GM21825 (cell line): ENCODE measurements at regions not wholly inside any gene's neighbourhood (a gene's known extent, or its start where the extent isn't known, plus 50 kb on each side); places are given as distances from the start of the nearest gene placed in this dataset.

Experiments
- ATAC-seq: cut with Tn5 transposase; IDR thresholded peaks from one replicate; pipeline ENCODE4 v1.9.1; 2021; ENCODE audit warnings: mild to moderate bottlenecking, moderate library complexity; ENCODE audit not compliant: unreplicated experiment

DNA sequence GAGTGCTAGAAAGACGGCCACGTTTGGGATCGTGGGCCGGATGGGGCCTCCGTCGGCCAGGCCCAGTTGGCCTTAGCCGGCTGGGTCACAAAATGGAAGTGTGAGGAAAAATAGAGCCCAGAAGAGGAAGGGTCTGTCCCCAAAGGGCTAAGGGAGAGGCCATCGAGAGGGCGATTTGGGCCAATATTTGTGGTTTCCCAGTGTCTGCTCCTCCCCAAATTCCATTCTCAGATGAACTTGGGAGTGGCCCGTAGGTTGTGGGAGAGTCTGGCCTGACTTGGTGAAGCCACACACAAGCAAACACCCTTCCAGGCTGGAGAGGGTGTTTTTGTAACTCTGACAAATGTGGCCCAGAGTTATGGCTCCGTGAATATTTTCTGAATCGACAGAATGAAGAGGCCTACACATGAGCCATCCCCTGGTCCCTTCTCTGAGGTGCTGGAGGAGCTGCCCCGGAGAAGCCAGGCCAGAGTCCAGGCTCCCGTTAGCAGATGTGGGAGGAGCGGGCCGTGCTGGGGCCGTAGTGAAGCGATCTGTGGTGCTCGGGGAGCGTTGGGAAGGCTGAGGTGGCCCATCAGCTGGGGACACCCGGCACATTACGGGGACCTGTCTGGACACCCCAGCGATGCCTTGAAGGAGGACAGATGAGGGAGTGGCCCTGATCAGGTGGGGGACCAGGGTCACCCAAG, 73.5 kb upstream of the PPARA start:
- ATAC-seq, result no peak

DNA sequence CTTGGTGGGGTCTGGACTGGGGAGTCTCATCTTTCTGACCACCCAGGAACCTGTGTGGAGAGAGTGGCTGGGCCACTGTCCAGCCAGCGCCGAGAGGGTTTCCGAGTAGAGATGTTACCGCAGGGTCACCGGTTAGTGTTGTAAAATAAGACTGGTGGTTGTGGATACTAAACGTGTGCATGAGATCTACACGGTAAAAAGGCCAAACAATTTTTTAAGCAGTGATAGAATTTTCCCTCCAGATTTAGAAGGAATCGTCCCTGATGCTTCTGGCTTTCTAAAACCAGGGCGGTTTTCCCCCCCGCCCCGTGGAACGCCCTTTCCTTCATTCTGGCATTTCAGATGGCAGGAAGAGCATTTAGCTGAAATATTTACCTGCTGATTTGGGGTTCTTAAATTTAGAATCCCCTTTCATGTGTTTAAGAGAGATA, 72.6 kb upstream of the PPARA start:
- no peak for ATAC-seq

DNA sequence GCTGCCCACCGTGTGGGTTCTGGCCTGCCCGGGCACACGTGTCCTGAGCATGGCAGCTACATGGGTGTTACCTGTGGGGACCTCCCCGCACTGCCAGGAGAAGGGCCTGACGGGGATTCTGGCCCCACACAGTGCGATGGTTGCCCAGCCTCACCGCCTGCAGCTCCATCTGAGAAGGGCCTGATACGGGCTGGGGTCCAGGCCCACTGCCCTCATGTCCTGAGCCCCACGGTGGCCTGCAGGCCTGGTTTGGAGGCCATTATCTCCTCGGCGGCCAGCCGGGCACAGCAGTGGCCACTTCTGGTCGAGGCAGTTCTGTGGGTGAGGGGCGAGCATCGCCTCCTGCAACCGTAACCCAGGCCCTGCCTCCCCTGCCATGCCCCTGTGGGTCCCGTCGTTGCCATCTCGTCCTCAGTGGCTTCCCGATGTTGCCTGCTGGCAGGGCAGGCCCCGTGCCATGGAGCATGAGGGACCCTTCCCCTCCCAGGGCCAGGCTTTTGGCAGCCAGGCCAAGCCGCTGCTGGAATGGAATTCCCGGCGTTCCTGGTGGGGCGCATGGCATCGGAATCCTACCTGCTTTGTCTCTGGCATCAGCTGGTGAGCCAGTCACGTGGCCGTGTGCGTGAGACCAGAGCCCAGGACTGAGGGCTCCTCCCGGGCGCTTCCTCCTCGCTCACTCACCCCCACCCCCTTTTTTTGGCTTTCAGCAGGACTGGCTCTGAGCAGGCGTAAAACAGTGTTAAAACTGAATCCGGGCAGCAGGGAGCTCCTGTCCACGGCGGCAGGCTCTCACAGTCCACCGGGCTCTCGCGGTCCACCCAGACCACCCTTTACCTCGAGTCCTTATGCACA, 71.9 kb upstream of the PPARA start:
- ATAC-seq, result no peak

DNA sequence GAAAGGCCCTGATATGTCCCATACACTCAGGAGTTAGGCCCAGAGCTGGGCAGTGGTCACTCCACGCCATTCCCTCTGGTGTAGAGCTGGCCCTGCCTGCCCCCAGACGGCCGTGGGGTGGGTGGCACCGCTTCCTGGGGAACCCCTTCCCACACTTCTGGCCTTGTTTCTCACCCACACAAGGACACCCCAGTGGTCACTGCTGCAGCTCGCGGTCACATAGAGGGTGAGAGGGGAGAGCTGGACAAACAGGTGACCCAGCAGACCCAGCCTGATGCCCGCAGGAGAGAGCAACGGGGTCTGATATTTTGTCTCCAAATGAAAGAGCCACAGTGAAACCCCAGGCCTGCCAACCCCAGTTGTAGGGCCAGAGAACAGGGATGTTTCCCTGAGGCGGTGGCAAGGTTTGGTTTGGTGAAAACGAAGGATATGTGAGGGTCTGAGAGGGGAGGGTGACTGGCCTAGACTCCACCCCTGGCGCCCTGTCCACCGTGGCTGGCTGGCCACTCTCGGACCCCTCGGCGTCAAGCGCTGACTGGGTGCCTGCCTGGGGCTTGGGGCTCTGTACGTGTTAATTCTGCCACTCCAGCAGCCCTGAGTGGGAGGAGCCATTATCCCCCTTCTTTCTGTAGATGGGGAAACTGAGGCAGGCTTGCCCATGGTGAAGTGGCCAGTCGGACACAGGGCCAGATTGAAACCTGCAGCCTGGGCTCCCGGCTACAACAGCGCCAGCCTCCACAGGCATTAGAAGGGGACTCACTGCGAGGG, 71.0 kb upstream of the PPARA start:
- no peak for ATAC-seq

DNA sequence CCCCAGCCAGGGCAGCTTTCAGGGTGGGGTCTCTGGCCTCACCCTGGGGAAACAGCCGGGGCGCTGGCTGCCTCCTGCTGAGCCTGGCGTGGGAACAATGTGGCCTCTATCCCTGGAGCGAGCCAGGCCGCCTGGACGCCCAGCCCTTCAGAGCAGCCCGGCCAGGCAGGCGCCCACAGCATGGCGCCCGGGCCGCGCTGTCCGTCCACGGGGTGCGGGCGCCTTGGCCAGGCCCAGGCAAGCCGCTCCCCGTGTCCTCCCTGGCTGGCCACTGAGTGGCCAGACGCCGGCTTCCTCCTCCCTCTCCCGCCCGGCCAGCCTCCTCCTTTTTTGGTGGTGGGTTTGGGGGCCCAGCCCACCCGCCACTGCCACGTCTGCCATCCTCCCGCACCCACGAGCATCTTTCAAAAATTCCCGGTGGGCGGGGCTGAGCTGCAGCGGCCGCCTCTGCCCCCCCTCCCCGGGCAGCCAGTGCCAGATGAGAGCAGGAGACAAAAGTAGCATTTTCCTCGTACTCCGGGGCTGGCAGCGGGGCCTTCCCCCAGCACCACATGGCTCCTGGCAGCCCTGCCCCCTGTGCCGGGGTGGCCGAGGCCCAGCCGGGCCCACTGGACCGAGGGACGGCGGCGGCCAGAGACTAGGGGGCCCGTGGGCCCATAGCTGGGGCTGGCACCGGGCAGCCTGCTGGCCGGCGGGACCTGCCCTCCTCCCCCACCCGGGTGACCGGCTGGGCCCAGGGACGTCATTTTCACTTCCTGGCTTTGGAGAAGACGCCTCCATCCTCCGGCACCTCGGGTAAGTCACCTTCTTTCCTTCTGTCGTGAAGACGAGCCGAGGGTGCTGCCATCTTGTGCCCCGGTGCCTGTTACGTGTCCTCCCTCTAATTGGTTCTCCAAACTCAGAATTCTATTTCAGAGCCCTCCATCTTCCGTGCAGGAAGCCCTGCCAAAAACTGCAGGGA, 70.2 kb upstream of the PPARA start:
- ATAC-seq, result no peak

DNA sequence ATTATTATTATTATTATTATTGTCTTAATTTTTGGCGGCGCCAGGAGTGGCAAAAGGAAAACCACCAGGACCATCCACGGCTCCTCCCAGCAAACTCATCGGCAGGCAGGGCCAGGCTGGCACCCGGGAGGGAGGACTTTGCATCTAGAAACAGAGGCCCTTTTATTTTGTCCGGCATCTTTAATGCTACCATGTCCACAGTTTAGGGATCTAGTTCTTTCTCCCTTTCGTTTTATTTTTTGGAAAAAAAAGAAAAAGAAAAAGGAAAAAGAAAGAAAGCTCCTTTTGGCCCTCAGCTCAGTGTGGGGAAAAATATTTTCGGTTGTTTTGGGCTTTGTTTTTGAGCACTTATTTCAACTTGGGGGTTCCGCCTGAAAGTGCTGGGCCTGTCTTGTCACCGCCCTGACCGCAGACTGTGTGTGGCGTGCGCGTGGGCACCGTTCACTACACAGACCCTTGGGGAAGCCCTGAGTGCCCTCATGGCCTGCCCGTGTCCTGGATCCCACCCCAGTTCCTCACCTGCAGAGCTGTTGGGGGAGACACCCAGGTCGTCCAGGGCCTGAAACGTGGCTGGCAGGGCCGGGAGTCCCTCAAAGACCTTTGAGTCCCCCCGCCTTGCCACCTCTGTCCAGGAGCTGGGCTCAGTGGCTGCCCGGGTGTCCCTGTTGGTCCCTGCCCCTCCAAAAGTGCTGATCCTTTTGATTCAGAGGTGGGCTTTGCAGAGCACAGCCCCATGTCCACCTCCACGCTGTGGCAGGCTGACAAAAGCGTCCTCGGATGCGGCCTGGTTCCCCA, 69.1 kb upstream of the PPARA start:
- no peak for ATAC-seq

DNA sequence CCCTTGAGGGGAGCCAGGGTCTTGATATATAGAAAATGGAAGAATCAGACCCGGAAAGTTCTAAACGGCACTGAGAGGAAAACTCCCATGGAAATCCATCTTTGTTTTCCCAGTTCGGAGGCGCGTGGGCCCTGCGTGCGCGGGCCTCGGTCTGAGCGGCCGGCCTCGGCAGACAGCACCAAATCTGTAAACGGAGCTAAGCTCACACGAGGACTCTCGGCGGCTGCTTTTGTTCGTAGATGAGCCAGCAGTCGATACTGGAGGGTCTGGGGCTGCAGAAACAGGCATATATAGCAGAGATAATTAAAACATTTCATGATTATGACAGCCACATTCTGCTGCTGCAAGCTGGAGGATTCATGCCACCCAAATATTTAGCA, 68.5 kb upstream of the PPARA start:
- ATAC-seq, result no peak

DNA sequence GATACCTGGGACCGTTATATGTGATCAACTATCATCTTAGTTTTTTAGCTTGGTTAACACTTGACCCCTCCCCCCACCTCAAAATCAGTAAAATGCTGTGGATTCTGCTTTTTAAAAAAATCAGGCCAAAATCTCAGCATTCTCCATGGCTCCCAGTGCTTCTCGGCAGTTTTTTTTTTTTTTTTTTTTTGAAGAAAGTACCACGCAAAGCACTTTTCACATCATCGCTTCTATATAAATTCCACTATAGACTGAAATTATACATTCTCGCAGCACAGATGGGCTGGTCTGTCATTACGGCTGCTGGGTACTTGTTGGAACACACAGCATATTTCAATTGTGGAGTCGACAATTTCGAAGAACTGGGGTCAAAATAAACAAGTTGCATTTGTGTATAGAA, 67.7 kb upstream of the PPARA start:
- no peak for ATAC-seq

DNA sequence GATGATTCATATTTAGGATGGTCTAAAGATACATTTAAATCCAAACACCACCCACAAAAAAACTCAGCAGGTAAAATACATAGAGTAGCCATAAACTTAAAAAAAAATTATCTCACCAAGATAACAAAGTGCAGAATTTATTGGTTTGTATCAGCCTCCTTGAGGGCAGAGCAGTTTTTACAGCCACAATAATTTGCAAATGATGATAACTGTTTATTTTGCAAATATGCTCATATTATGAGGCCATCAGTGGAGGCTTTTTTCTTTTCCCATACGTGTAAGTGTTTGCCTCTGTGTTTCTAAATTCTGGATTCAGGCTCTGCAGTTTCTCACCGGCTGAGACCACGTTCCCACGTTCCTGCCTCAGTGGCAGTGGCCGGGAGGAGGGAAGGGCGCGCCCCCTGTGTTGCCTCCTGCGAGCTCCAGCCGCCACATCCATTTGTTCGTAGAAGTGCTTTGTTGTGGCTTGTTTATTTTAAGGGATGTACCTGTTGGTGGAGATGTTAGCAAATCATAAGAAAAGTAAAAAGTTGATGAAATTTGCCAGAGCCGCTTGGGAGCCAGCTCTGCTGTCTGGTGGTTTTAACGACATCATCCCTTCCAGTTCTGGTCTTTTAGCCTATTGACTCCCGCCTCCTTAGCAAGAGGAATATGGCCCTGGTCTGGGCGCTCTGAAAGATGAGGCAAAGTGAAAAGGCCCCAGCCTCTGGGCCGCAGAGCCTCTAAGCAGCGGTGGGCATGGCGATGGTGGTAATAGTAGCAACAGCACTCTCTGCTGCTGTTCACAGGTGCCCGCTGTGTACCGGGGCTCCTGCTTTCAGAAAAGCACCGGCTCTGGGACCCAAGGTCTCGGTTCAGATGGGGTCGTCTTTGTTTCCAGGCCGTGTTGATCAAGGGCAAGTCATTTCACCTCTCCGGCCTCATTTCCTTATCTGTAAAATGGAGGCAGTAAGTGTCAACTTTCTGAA, 66.7 kb upstream of the PPARA start:
- ATAC-seq, result no peak

DNA sequence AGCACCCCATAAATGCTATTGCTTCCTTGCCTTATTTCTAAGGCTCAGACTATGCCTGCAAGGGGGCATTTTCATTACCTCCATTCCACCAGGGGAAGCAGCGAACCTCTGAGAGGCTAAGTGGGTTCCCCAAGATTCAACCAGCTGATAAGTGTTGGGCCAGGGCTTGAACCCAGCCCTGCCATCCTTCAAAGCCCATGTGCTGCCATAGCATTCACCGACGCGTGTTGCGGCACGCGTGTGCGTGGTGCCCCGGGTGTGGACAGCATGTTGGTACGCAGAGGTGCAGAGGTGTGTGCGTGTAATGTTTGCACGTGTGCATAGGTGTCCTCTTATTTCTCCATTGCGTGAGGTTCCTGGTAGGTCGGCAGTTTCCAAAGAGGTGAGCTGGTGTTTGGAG, 66.0 kb upstream of the PPARA start:
- ATAC-seq, result no peak

DNA sequence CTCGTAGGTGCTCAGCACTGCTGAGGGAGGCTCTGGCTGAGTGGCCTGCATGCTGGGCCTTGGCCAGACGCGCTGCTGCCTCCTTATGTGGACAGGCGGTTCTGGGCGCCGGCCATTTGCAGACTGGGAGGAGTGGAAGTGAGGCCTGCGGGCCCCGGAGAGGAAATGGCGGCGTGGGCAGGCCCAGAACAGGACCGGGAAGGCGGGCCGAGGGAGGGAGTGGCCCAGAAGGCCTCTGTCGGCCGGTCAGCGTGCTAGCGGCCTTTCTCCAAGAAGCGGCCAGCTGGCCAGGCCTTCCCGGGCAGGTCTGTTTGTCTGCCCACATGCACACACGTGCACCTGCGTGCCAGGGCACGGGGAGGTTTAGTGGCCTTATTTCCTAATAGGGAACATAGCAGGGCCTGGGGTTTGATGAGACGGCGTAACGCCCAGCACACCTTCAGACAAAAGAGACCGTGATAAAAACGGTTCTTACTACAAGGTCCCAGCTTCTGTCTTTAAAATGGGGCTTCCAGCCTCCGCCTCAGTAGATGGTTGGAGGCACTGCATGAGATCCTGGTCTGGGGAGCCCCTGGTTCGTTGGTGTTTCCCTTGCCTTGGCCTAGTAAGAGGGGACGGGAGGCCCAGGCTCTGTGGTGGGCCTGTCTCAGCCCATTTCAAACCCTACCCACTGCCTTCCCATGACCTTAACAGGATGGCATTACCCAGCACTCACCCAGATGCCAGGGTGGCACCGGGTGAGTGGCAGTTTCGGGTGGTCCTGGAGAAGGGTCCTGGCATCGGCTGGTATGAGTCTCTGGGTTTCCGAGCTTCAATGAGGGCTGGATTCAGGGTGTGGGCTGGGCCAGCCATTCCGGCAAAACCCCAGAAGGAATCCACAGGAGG, 65.1 kb upstream of the PPARA start:
- no peak for ATAC-seq

DNA sequence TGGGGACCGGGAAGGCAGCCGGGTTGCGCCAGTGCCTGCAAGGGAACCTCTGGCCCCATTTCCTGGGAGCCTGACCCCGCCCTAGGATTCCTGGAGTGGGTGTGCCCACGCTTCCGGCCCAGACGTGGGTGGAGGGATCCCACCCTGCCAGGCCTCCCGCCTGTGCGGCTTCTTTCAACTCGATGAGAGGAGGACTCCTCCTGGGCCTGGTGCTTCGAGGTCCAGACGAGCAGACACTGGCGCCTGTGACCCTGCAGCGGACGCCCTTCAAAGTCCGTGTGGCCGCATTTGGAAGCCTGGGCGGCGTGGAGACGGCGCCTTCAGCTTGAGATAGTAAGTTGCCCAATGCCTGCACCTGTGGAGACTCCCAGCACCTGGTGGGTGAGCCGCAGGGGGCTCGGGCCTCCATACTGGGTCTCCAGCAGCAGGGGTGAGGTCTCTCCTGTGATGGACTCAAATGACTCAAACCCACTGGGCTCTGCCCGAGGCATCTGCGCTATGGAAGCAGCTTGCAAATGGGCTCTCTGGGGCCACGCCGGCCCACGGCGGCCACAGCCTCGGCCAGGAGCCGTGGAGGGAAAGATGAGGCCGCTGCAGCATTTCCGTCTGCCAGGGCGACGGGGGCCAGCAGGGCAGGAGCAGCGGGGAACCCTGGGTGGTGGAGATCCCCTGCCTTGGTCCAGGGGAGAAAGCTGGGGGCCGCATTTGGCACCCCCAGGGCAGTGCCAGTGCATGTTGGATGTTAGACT, 64.3 kb upstream of the PPARA start:
- no peak for ATAC-seq

DNA sequence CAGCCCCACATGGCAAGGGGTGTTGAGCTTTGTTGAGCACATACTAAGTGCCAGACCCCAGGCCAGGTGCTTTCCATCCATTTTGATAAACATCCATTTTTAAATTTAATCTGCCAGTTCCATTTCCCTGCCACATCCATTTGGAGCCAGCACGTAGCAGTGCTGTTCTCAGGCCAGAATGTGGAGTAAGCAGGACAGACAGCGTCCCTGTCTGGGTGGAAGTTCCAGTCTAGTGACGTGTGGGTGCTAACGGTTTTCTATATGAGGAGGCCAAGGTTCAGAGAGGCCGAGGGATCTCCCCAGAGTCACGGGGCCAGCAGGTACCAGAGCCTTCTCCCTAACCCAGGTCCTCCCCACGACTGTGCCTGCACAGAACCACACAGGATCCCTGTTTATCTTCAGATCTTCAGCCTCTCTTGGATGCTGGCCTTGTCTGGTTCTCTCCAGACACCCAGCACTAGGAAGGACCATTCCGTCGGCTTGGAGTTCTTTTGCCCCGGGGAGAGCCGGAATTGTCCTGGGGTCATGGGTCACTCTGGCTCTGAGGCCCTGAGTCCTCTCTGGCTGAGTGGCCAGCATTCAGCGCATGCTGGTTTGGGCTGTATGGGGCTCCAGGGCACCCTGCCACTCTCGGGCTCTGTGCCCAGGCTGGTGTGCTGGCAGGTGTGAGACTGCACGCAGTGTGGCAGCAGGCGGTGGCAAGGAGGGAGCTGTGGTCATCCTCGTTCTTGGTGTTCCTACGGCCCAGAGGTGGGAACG, 63.6 kb upstream of the PPARA start:
- ATAC-seq, result no peak

DNA sequence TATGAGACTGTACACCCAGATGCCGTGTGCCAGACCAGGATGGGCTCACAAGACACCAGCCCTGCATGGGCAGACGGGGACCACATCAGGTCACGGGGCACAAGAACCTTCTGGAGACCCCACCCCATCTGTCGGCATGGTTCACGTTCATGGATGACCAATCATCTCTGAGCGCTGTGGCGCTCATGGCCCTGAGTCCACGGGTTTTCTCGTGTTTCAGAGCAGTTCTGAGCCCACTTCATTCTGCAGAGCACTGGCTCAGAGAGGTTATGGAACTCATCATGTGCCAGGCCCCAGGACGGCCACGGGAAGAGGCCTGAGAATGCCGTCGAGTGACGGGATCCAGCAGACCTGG, 63.0 kb upstream of the PPARA start:
- no peak for ATAC-seq

DNA sequence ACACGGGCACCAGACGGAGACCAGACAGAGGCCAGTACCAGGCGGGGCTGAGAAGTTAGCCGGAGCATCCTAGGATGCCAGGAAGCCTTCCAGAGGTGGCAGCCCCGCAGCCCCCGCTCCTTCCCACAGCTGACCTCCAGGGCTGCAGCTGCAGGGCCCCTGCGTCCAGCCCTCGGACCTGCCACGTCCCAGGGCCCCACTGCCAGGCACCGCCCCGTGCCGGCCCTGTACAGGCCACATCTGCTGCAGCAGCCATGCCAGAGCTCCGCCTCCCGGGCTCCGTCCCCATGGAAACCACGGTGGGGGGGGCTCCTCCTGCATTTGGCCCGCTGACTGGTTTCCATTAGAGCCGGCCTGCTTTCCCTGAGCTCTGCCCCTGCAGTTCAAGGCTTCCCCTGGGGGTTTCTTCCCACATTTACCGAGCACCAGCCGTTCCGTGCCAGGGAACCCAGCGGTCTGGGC, 62.5 kb upstream of the PPARA start:
- ATAC-seq, result no peak
